Trophoblast cell (in vitro differentiated cells and primary cell): ENCODE measurements at regions not wholly inside any gene's neighbourhood (a gene's known extent, or its start where the extent isn't known, plus 50 kb on each side); places are given as distances from the start of the nearest gene placed in this dataset.

Source experiments
- DNase-seq, 2 donors: peaks; one replicate each; pipeline ENCODE4 v3.0.0-alpha.2; 2016
- H2AFZ ChIP-seq: 2 replicates; pipeline ENCODE4 v1.6.1; 2013; ENCODE audit warnings: low read length, moderate library complexity, mild to moderate bottlenecking; ENCODE audit not compliant: insufficient read depth, poor library complexity
- H2AK5ac ChIP-seq: 2 replicates; pipeline ENCODE4 v1.6.1; 2013; ENCODE audit warnings: mild to moderate bottlenecking, low read length
- H2BK120ac ChIP-seq: 2 replicates; pipeline ENCODE4 v1.6.1; 2013; ENCODE audit warnings: low read length, mild to moderate bottlenecking, moderate library complexity; ENCODE audit not compliant: insufficient read depth, poor library complexity
- H2BK12ac ChIP-seq: 2 replicates; pipeline ENCODE4 v1.6.1; 2013; ENCODE audit warnings: mild to moderate bottlenecking, low read length, moderate library complexity
- H2BK5ac ChIP-seq: 2 replicates; pipeline ENCODE4 v1.6.1; 2013; ENCODE audit warnings: low read length, low read depth, moderate library complexity, mild to moderate bottlenecking; ENCODE audit not compliant: poor library complexity
- H3K14ac ChIP-seq: 2 replicates; pipeline ENCODE4 v1.6.1; 2013; ENCODE audit warnings: mild to moderate bottlenecking, low read length
- H3K18ac ChIP-seq: 2 replicates; pipeline ENCODE4 v1.6.1; 2013; ENCODE audit warnings: mild to moderate bottlenecking, low read length
- H3K23ac ChIP-seq: 2 replicates; pipeline ENCODE4 v1.6.1; 2013; ENCODE audit warnings: low read length
- H3K27ac ChIP-seq: 2 replicates; pipeline ENCODE4 v1.5.1; 2013; ENCODE audit warnings: low read depth, mild to moderate bottlenecking, inconsistent platforms, low read length, moderate library complexity
- H3K27me3 ChIP-seq: 2 replicates; pipeline ENCODE4 v1.6.1; 2013; ENCODE audit warnings: inconsistent platforms, mild to moderate bottlenecking, low read length, moderate library complexity; ENCODE audit not compliant: insufficient read depth
- H3K36me3 ChIP-seq, 2 experiments: 1 replicate in 1 of 2; 2 replicates in 1 of 2; pipeline ENCODE4 v1.6.1; 2013; ENCODE audit warnings: low read length in 2 of 2, mild to moderate bottlenecking in 2 of 2, moderate library complexity in 1 of 2; ENCODE audit not compliant: insufficient read depth in 2 of 2, control insufficient read depth in 1 of 2
- H3K4ac ChIP-seq: 2 replicates; pipeline ENCODE4 v1.6.1; 2013; ENCODE audit warnings: low read depth, mild to moderate bottlenecking, low read length, moderate library complexity
- H3K4me1 ChIP-seq, 2 experiments: 1 replicate in 1 of 2; 2 replicates in 1 of 2; pipeline ENCODE4 v1.6.1; 2013; ENCODE audit warnings: low read length in 2 of 2, mild to moderate bottlenecking in 2 of 2, moderate library complexity in 1 of 2; ENCODE audit not compliant: insufficient read depth in 2 of 2, control insufficient read depth in 1 of 2
- H3K4me2 ChIP-seq: 2 replicates; pipeline ENCODE4 v1.6.1; 2013; ENCODE audit warnings: inconsistent platforms, mild to moderate bottlenecking, low read length, moderate library complexity
- H3K4me3 ChIP-seq: 2 replicates; pipeline ENCODE4 v1.5.1; 2013; ENCODE audit warnings: mild to moderate bottlenecking, low read depth, low read length, inconsistent platforms
- H3K79me1 ChIP-seq: one replicate; pipeline ENCODE4 v1.6.1; 2013; ENCODE audit warnings: low read length
- H3K79me2 ChIP-seq: 2 replicates; pipeline ENCODE4 v1.6.1; 2013; ENCODE audit warnings: low read length, mild to moderate bottlenecking; ENCODE audit not compliant: control insufficient read depth, insufficient read depth, poor library complexity
- H3K9ac ChIP-seq: 2 replicates; pipeline ENCODE4 v1.6.1; 2013; ENCODE audit warnings: mild to moderate bottlenecking, low read length
- H3K9me3 ChIP-seq: 2 replicates; pipeline ENCODE4 v1.6.1; 2013; ENCODE audit warnings: low read depth, mild to moderate bottlenecking, control low read depth, inconsistent platforms, low read length; ENCODE audit not compliant: insufficient read depth
- H4K12ac ChIP-seq: 2 replicates; pipeline ENCODE4 v1.6.1; 2013; ENCODE audit warnings: low read depth, mild to moderate bottlenecking, low read length, moderate library complexity
- H4K8ac ChIP-seq: 2 replicates; pipeline ENCODE4 v1.6.1; 2013; ENCODE audit warnings: low read depth, mild to moderate bottlenecking, low read length, moderate library complexity
- H4K91ac ChIP-seq: one replicate; pipeline ENCODE4 v1.6.1; 2013; ENCODE audit warnings: low read depth, mild to moderate bottlenecking, low read length, moderate library complexity
- WGBS: extraction: QIAGEN DNeasy Blood & Tissue Kit; methylation state at CpG from one replicate; pipeline ENCODE4 v1.1.7; 2013; ENCODE audit warnings: missing lambda C conversion rate; ENCODE audit not compliant: insufficient read length, insufficient coverage; ENCODE audit errors: extremely low coverage; 5-methylcytosine and 5-hydroxymethylcytosine counted together

DNA sequence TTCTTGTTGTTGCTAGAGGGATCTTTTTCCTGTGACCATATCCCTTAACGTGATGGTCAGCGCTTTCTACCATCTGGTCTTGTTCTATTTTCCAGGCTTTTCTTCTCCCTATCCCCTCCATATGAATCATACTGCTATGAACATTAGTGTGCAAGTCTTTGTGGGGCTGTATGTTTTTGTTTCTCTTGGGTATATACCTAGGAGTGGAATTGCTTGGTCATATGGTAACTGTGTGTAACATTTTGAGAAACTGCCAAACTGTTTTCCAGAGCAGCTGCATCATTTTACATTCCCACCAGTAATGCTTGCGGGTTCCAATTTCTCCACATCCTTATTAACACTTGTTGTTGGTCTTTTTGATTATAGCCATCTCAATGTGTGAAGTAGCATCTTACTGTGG is 121.4 kb downstream of the SPRY1 start:
- Histone ChIP-seq H4K8ac (no peak overlapping the region), H3K4me1 (no peaks in the 10 kb centered on the region), H3K4ac (no peak overlapping the region), H3K23ac (no peak overlapping the region), H3K4me2 (no peak overlapping the region), H3K4me3 (no peak overlapping the region), H3K27me3 (no peaks in the 10 kb centered on the region), H3K36me3 (no peaks in the 10 kb centered on the region), H2AFZ (no peak overlapping the region), H2BK120ac (no peak overlapping the region), H3K9ac (no peak overlapping the region), H3K9me3 (no peaks in the 10 kb centered on the region), H3K14ac (no peak overlapping the region), H2AK5ac (no peak overlapping the region), H3K18ac (no peak overlapping the region), H4K91ac (no peak overlapping the region), H3K79me1 (no peaks in the 10 kb centered on the region), H3K27ac (no peak overlapping the region), H2BK12ac (no peak overlapping the region), H4K12ac (no peak overlapping the region), H2BK5ac (no peak overlapping the region), H3K79me2 (no peaks in the 10 kb centered on the region)
- no peak for DNase-seq
- whole genome bisulfite sequencing, result no CpG with 5 or more reads among the region's 3 CpGs

- no CpG with 5 or more reads among the region's 6 CpGs for WGBS
- no peaks in the 10 kb centered on the region for H3K79me1 ChIP-seq
Measured at GRCh38 chr4:123520325-123520724, 123.7 kb downstream of the SPRY1 start.

DNA sequence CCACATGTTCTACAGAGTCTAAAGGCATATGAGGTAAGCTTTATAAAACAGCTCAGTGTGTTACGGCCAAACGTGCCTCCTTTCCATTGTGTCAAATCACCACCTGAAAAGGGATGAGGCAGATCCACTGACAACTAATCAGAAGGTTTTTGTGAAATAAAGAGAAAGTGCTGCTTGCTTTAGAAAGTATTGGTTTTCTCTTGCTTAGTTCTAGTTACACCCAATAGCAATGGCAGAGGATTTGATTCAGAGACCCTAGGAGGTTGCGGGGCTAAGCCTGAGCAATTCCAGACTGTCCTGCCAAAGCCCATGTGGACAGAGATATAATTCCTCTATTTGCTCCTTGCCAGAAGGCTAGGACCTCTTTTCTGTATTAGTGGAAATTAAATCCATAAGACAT is 125.5 kb downstream of the SPRY1 start:
- no CpG with 5 or more reads among the region's 3 CpGs for WGBS
- no peaks in the 10 kb centered on the region for H3K79me2 ChIP-seq

More at GRCh38 chr4:123520325-123520724, 123.7 kb downstream of the SPRY1 start:
- Histone ChIP-seq H3K27ac (no peak overlapping the region), H3K9ac (no peak overlapping the region), H3K23ac (no peak overlapping the region), H2AFZ (no peak overlapping the region), H2BK12ac (no peak overlapping the region), H3K4me3 (no peak overlapping the region), H3K18ac (no peak overlapping the region), H3K36me3 (no peaks in the 10 kb centered on the region), H3K4me2 (no peak overlapping the region), H4K91ac (no peak overlapping the region), H4K8ac (no peak overlapping the region), H4K12ac (no peak overlapping the region), H2BK120ac (no peak overlapping the region), H3K14ac (no peak overlapping the region), H2AK5ac (no peak overlapping the region), H3K4ac (no peak overlapping the region), H3K4me1 (no peaks in the 10 kb centered on the region), H3K9me3 (no peaks in the 10 kb centered on the region), H3K79me2 (no peaks in the 10 kb centered on the region), H3K27me3 (no peaks in the 10 kb centered on the region), H2BK5ac (no peak overlapping the region)
- no peak for DNase-seq

GRCh38 chr4:123522646-123523045 is 126.1 kb downstream of the SPRY1 start:
- H3K14ac ChIP-seq, result no peak overlapping the region
- H3K23ac ChIP-seq, result no peak overlapping the region
- no peak overlapping the region for H2AFZ ChIP-seq
- no peak overlapping the region for H3K18ac ChIP-seq
- no peaks in the 10 kb centered on the region for H3K36me3 ChIP-seq
- no peaks in the 10 kb centered on the region for H3K4me1 ChIP-seq
- DNase-seq, result no peak
- no peak overlapping the region for H3K9ac ChIP-seq
- no peak overlapping the region for H3K4me3 ChIP-seq
- no peak overlapping the region for H4K91ac ChIP-seq
- no peak overlapping the region for H2BK5ac ChIP-seq
- H3K4ac ChIP-seq, result no peak overlapping the region
- no peak overlapping the region for H2AK5ac ChIP-seq
- H3K9me3 ChIP-seq, result peaks cover 2% of the 10 kb centered on the region
- H2BK12ac ChIP-seq, result no peak overlapping the region
- H3K79me1 ChIP-seq, result no peaks in the 10 kb centered on the region
- no peak overlapping the region for H4K8ac ChIP-seq
- H4K12ac ChIP-seq, result no peak overlapping the region
- H3K4me2 ChIP-seq, result no peak overlapping the region
- H3K79me2 ChIP-seq, result no peaks in the 10 kb centered on the region
- no peak overlapping the region for H3K27ac ChIP-seq
- no CpG with 5 or more reads among the region's 3 CpGs for WGBS
- H2BK120ac ChIP-seq, result no peak overlapping the region
- H3K27me3 ChIP-seq, result no peaks in the 10 kb centered on the region

More for the DNA sequence above, 125.5 kb downstream of the SPRY1 start:
- no peak overlapping the region for H3K14ac ChIP-seq
- no peak overlapping the region for H3K27ac ChIP-seq
- H3K36me3 ChIP-seq, result no peaks in the 10 kb centered on the region
- no peaks in the 10 kb centered on the region for H3K27me3 ChIP-seq
- H2AK5ac ChIP-seq, result no peak overlapping the region
- H4K12ac ChIP-seq, result no peak overlapping the region
- H3K4ac ChIP-seq, result no peak overlapping the region
- H4K8ac ChIP-seq, result no peak overlapping the region
- DNase-seq, result no peak
- H2BK12ac ChIP-seq, result no peak overlapping the region
- H3K9me3 ChIP-seq, result peaks cover under 1% of the 10 kb centered on the region
- H3K4me1 ChIP-seq, result no peaks in the 10 kb centered on the region
- H4K91ac ChIP-seq, result no peak overlapping the region
- no peak overlapping the region for H3K4me3 ChIP-seq
- no peak overlapping the region for H3K9ac ChIP-seq
- no peak overlapping the region for H2AFZ ChIP-seq
- no peak overlapping the region for H3K23ac ChIP-seq
- no peaks in the 10 kb centered on the region for H3K79me1 ChIP-seq
- no peak overlapping the region for H2BK5ac ChIP-seq
- no peak overlapping the region for H3K18ac ChIP-seq
- H3K4me2 ChIP-seq, result no peak overlapping the region
- H2BK120ac ChIP-seq, result no peak overlapping the region
